GM12864 (cell line): ENCODE measurements at regions not wholly inside any gene's neighbourhood (a gene's known extent, or its start where the extent isn't known, plus 50 kb on each side); places are given as distances from the start of the nearest gene placed in this dataset.

ENCODE experiments used
- DNase-seq: peaks from one replicate; pipeline ENCODE4 v3.0.0-alpha.2; 2011; ENCODE audit warnings: low read depth
- H3K4me3 ChIP-seq: 2 replicates; pipeline ENCODE4 v1.5.1; 2011; ENCODE audit warnings: mild to moderate bottlenecking, low read depth, low read length, control low read depth
- CTCF ChIP-seq: IDR thresholded peaks from 2 replicates; pipeline ENCODE4 v1.5.1; 2011; ENCODE audit warnings: low read depth, mild to moderate bottlenecking, moderate library complexity, low read length, control low read depth, inconsistent platforms; ENCODE audit errors: missing control alignments

- no peak for DNase-seq
- no peak overlapping the region for H3K4me3 ChIP-seq
- TF ChIP-seq CTCF = no peak
Measured at GRCh38 chr7:91396-92175, 100.8 kb upstream of the FAM20C start.

GRCh38 chr7:92231-92674, 100.1 kb upstream of the FAM20C start:
- no peak for TF ChIP-seq CTCF
- DNase-seq = no peak

GRCh38 chr7:92888-93672, 99.3 kb upstream of the FAM20C start:
- TF ChIP-seq CTCF = no peak
- no peak for DNase-seq
- H3K4me3 ChIP-seq = no peak overlapping the region

More at GRCh38 chr7:92231-92674, 100.1 kb upstream of the FAM20C start:
- H3K4me3 ChIP-seq = no peak overlapping the region

- H3K4me3 ChIP-seq = no peak overlapping the region
- TF ChIP-seq CTCF = no peak
- no peak for DNase-seq
Measured at GRCh38 chr7:94251-94801, 98.0 kb upstream of the FAM20C start.

GRCh38 chr7:95180-95862, 97.0 kb upstream of the FAM20C start:
- DNase-seq = no peak
- no peak for TF ChIP-seq CTCF

GRCh38 chr7:95863-96260, 96.5 kb upstream of the FAM20C start:
- no peak for TF ChIP-seq CTCF
- DNase-seq = no peak

More at GRCh38 chr7:95180-95862, 97.0 kb upstream of the FAM20C start:
- H3K4me3 ChIP-seq = no peak overlapping the region

More at GRCh38 chr7:95863-96260, 96.5 kb upstream of the FAM20C start:
- no peak overlapping the region for H3K4me3 ChIP-seq
